Endothelial cell of umbilical vein (primary cell): ENCODE measurements at regions not wholly inside any gene's neighbourhood (a gene's known extent, or its start where the extent isn't known, plus 50 kb on each side); places are given as distances from the start of the nearest gene placed in this dataset.

Source experiments
- BruUV-seq: library from RNA; stranded (reverse); fragments of 400-500 nt; replicated peaks from 2 replicates; lab custom pipeline; 2021; lab: Mats Ljungman, UMichigan
- CTCF ChIA-PET: fragments of 300-600, 350-600 bp; sonication (Branson Sonifier 250); formaldehyde crosslinking; loops from one replicate; lab custom pipeline; 2021; ENCODE audit warnings: antibody characterized with exemption, inconsistent platforms; lab: Charles Lee
- POLR2A ChIA-PET: fragments of 300-600, 350-600 bp; sonication (Branson Sonifier 250); formaldehyde crosslinking; loops from one replicate; lab custom pipeline; 2021; ENCODE audit warnings: antibody characterized with exemption, inconsistent platforms; lab: Charles Lee
- DNase-seq: peaks from one replicate; pipeline ENCODE4 v3.0.0-alpha.2; 2011; ENCODE audit warnings: low read depth, low spot score
- FAIRE-seq: peaks from 2 replicates; lab custom pipeline; 2011; peaks lifted over from hg19 to GRCh38; lab: Jason Lieb, UNC
- H2AFZ ChIP-seq: 2 replicates; pipeline ENCODE4 v1.6.0; 2012; ENCODE audit warnings: low read depth, low read length, control low read depth, inconsistent platforms
- H3K27ac ChIP-seq: 2 replicates; pipeline ENCODE4 v1.5.1; 2011; ENCODE audit warnings: low read depth, mild to moderate bottlenecking, control low read depth, low read length, moderate library complexity; ENCODE audit not compliant: insufficient read depth
- H3K27me3 ChIP-seq, 2 experiments: 2 replicates each; pipeline versions ENCODE4 v1.6.0 to v1.6.1; 2011; ENCODE audit warnings: low read length in 2 of 2, mixed read lengths in 1 of 2; ENCODE audit not compliant: control insufficient read depth in 2 of 2, insufficient read depth in 2 of 2
- H3K36me3 ChIP-seq, 2 experiments: 2 replicates in 1 of 2; 3 replicates in 1 of 2; pipeline ENCODE4 v1.5.1; 2011; ENCODE audit warnings: low read length in 2 of 2, mild to moderate bottlenecking in 1 of 2, moderate library complexity in 1 of 2; ENCODE audit not compliant: control insufficient read depth in 2 of 2, insufficient read depth in 2 of 2; ENCODE audit errors: extremely low read depth in 1 of 2
- H3K4me1 ChIP-seq: 3 replicates; pipeline ENCODE4 v1.5.1; 2011; ENCODE audit warnings: mild to moderate bottlenecking, low read length; ENCODE audit not compliant: control insufficient read depth, insufficient read depth; ENCODE audit errors: extremely low read depth
- H3K4me2 ChIP-seq: 2 replicates; pipeline ENCODE4 v1.6.1; 2011; ENCODE audit warnings: low read length, control low read depth, mixed read lengths; ENCODE audit not compliant: insufficient read depth
- H3K4me3 ChIP-seq, 3 experiments: fragments of 200-600 bp in 1 of 3; sonication (generic), shearing (Covaris generic) in 1 of 3; replicated peaks in 1 of 3; 2 replicates each; pipeline ENCODE4 v1.5.1; 2011 to 2016; ENCODE audit warnings: control low read depth in 3 of 3, low read length in 3 of 3, mild to moderate bottlenecking in 2 of 3, inconsistent platforms in 1 of 3, low read depth in 1 of 3, moderate library complexity in 1 of 3; ENCODE audit not compliant: insufficient read depth in 1 of 3
- H3K79me2 ChIP-seq: 2 replicates; pipeline ENCODE4 v1.6.0; 2012; ENCODE audit warnings: low read length, inconsistent platforms; ENCODE audit not compliant: control insufficient read depth, insufficient read depth
- H3K9ac ChIP-seq: replicated peaks from 2 replicates; pipeline ENCODE3; 2011; ENCODE audit warnings: low read length, control low read depth; ENCODE audit not compliant: insufficient read depth; ENCODE audit errors: extremely low read depth
- H3K9me1 ChIP-seq: replicated peaks from 3 replicates; pipeline ENCODE4 v1.6.0; 2011; ENCODE audit warnings: mild to moderate bottlenecking, low read length; ENCODE audit not compliant: control insufficient read depth, insufficient read depth; ENCODE audit errors: extremely low read depth
- H3K9me3 ChIP-seq: replicated peaks from 2 replicates; pipeline ENCODE4 v1.5.1; 2012; ENCODE audit warnings: low read length, inconsistent platforms; ENCODE audit not compliant: control insufficient read depth, insufficient read depth
- H4K20me1 ChIP-seq: replicated peaks from 2 replicates; pipeline ENCODE3; 2011; ENCODE audit warnings: mild to moderate bottlenecking, low read length; ENCODE audit not compliant: control insufficient read depth, insufficient read depth; ENCODE audit errors: extremely low read depth
- EZH2 ChIP-seq: IDR thresholded peaks from 2 replicates; pipeline ENCODE4 v1.6.1; 2012; ENCODE audit warnings: borderline replicate concordance, low read depth, mild to moderate bottlenecking, moderate library complexity, low read length, inconsistent platforms; ENCODE audit not compliant: severe bottlenecking
- FOS ChIP-seq: IDR thresholded peaks from 2 replicates; pipeline ENCODE4 v1.6.1; 2011; ENCODE audit warnings: mild to moderate bottlenecking, low read length, moderate library complexity, borderline replicate concordance; ENCODE audit not compliant: insufficient read depth
- GATA2 ChIP-seq: IDR thresholded peaks from 2 replicates; pipeline ENCODE4 v1.7.0; 2011; ENCODE audit warnings: low read depth, mild to moderate bottlenecking, moderate library complexity, mixed read lengths, low read length; ENCODE audit not compliant: insufficient read length, insufficient read depth
- JUN ChIP-seq: IDR thresholded peaks from 2 replicates; pipeline ENCODE4 v1.6.1; 2011; ENCODE audit warnings: borderline replicate concordance, low read depth; ENCODE audit not compliant: insufficient read length, insufficient read depth
- MYC ChIP-seq: IDR thresholded peaks from one replicate; pipeline ENCODE4 v1.6.1; 2011; ENCODE audit warnings: mild to moderate bottlenecking, low read depth, low read length
- POLR2A ChIP-seq: IDR thresholded peaks from 2 replicates; pipeline ENCODE4 v1.6.1; 2012; ENCODE audit warnings: low read depth, mild to moderate bottlenecking, control low read depth, low read length
- POLR2AphosphoS5 ChIP-seq: IDR thresholded peaks from 2 replicates; pipeline ENCODE4 v1.6.1; 2012; ENCODE audit warnings: low read depth, mild to moderate bottlenecking, control low read depth, low read length, moderate library complexity; ENCODE audit not compliant: insufficient read depth
- dilution Hi-C: fragments of 300-500 bp; cut with MboI; formaldehyde crosslinking; loops from one replicate; pipeline ENCODE4 v1.15.0; 2019; ENCODE audit warnings: low sequenced_read_pairs; ENCODE audit not compliant: extremely low pct_ligation_motif_present
- intact Hi-C: fragments of 100-400 bp; cut with micrococcal nuclease; formaldehyde crosslinking; loops from one replicate; pipeline ENCODE4 v1.10.0; 2022
- TF ChIP-seq, protein P1 (sequence below), 2 donors: IDR thresholded peaks; 1 replicate in 1 of 2; 2 replicates in 1 of 2; pipeline ENCODE4 v1.5.1; 2011; ENCODE audit warnings: low read length in 2 of 2, mild to moderate bottlenecking in 2 of 2, moderate library complexity in 2 of 2, control low read depth in 1 of 2, inconsistent platforms in 1 of 2, low read depth in 1 of 2; ENCODE audit not compliant: insufficient read depth in 1 of 2; ENCODE audit errors: extremely low read depth in 1 of 2
- TF ChIP-seq, protein P2 (sequence below): IDR thresholded peaks from 2 replicates; pipeline ENCODE4 v1.6.1; 2011; ENCODE audit not compliant: insufficient read depth, insufficient read length

DNA sequence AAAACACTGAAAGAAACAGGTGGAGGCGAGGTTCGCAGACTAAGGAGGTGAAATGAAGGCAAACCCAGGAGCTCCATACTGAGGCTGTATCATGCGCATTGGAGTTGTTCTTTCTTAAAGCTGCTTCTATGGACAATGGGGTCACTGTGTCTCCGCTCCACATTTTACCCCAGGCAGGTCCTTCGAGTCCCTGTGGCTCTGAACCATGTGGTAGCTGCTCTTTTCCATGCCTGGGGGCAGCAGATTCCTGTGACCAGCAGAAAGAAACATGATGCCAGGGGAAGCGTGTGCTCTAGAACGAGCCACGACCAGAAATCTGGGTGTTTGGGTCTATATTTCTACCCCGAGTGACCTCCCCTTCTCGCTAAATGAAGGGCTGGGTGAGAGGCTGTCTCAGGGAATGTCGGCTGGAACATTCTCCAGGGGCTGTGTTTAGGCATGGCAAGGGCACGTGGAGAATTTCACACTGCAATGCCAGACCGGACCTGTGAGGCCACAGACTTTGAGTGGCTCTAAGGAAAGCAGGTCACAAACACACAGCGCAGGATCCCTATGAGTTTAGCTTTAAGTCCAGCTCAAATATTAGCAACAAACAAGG is 95.7 kb upstream of the IRS2 start:
- no peak overlapping the region for H2AFZ ChIP-seq
- H3K4me1 ChIP-seq: no peaks in the 10 kb centered on the region
- H3K27ac ChIP-seq: no peak overlapping the region
- no peaks in the 10 kb centered on the region for H3K9me3 ChIP-seq
- H3K79me2 ChIP-seq: no peaks in the 10 kb centered on the region
- BruUV-seq: no TSS peak
- FAIRE-seq (no peak), DNase-seq (no peak)
- dilution Hi-C loops: no loop called here
- no peak overlapping the region for H3K4me2 ChIP-seq
- no peaks in the 10 kb centered on the region for H3K36me3 ChIP-seq
- intact Hi-C loops: no loop called here
- H3K9me1 ChIP-seq: no peaks in the 10 kb centered on the region
- no peaks in the 10 kb centered on the region for H4K20me1 ChIP-seq
- CTCF ChIA-PET: no interaction called here
- H3K4me3 ChIP-seq: no peak overlapping the region
- POLR2A ChIA-PET: no interaction called here
- no peak overlapping the region for H3K9ac ChIP-seq
- TF ChIP-seq JUN (no peak), MYC (no peak), POLR2A (no peak), GATA2 (no peak), FOS (no peak), POLR2AphosphoS5 (no peak), EZH2 (no peak)
- TF ChIP-seq, protein P1, sequence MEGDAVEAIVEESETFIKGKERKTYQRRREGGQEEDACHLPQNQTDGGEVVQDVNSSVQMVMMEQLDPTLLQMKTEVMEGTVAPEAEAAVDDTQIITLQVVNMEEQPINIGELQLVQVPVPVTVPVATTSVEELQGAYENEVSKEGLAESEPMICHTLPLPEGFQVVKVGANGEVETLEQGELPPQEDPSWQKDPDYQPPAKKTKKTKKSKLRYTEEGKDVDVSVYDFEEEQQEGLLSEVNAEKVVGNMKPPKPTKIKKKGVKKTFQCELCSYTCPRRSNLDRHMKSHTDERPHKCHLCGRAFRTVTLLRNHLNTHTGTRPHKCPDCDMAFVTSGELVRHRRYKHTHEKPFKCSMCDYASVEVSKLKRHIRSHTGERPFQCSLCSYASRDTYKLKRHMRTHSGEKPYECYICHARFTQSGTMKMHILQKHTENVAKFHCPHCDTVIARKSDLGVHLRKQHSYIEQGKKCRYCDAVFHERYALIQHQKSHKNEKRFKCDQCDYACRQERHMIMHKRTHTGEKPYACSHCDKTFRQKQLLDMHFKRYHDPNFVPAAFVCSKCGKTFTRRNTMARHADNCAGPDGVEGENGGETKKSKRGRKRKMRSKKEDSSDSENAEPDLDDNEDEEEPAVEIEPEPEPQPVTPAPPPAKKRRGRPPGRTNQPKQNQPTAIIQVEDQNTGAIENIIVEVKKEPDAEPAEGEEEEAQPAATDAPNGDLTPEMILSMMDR (IDR thresholded peaks at IDR 0.05; ENCODE audit: extremely low read depth in 1 of 2, insufficient read depth in 1 of 2, low read depth in 1 of 2, low read length in 2 of 2): no peak
- TF ChIP-seq, protein P2, sequence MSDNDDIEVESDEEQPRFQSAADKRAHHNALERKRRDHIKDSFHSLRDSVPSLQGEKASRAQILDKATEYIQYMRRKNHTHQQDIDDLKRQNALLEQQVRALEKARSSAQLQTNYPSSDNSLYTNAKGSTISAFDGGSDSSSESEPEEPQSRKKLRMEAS: no peak
- no peaks in the 10 kb centered on the region for H3K27me3 ChIP-seq
